ENCODE measurements at regions not wholly inside any gene's neighbourhood (a gene's known extent, or its start where the extent isn't known, plus 50 kb on each side); places are given as distances from the start of the nearest gene placed in this dataset.

DNA sequence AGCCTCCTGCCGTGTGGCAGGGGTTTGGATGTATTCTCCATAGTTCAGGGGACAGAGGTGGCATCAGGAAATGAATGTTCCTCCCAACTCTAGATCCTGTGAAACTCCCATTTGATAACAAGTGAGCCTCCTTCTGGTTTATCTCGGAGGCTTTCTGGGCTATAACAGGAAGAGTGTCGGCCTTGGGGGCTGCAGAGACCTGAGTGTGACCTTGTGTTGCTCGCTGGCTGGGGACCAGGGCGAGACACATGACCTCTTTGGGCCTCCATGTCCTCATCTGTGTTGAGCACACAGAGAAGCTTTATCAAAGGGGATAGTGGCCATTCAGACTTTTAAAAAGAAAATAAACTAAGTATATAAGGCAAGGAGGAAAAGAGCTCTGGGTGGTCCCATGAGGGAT, 78.0 kb upstream of the SMNDC1 start:
- intact Hi-C loops (cut with DNase I): no loop called here
- no peak for TF ChIP-seq POLR2A (IDR thresholded peaks at IDR 0.05)
- 77 to 82% methylated on average over 5 of the region's 5 CpGs for WGBS, 2 donors
- H3K36me3 ChIP-seq (replicated peaks in 1 of 2; ENCODE audit: insufficient read depth in 1 of 2, low read depth in 2 of 2): no peaks in the 10 kb centered on the region
- H3K9me3 ChIP-seq: no peaks in the 10 kb centered on the region
- ATAC-seq: no peak
- H3K4me3 ChIP-seq: no peak overlapping the region
- H3K4me1 ChIP-seq: no peaks in the 10 kb centered on the region
- H3K27me3 ChIP-seq: no peaks in the 10 kb centered on the region
- H3K27ac ChIP-seq: no peak overlapping the region
- no peak for DNase-seq

DNA sequence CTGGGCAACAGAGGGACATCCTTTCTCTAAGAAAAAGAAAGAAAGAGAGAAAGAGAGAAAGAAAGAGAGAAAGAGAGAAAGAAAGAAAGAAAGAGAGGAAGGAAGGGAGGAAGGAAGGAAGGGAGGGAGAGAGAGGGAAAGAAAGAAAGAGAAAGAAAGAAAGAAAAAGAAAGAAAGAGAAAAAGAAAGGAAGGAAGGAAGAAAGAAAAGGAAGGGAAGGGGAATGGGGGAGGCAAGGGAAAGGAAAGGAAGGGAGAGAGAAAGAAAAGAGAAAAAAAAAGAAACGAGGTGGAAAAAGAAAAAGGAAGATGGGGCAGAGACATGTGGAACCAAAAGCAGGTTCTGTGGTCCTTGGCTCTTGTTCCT, 82.9 kb upstream of the SMNDC1 start:
- Histone ChIP-seq H3K4me1 (peaks cover 4% of the 10 kb centered on the region), H3K27me3 (no peaks in the 10 kb centered on the region), H3K9me3 (no peaks in the 10 kb centered on the region), H3K4me3 (no peak overlapping the region), H3K36me3 (replicated peaks in 1 of 2; ENCODE audit: insufficient read depth in 1 of 2, low read depth in 2 of 2) (no peaks in the 10 kb centered on the region), H3K27ac (no peak overlapping the region)
- TF ChIP-seq POLR2A (IDR thresholded peaks at IDR 0.05) (no peak), CTCF (IDR thresholded peaks at IDR 0.05) (no peak)
- intact Hi-C loops (cut with DNase I): no loop called here
- ATAC-seq (no peak), DNase-seq (no peak)
- WGBS, 2 donors: 47 to 58% methylated on average over 1 of the region's 1 CpG

DNA sequence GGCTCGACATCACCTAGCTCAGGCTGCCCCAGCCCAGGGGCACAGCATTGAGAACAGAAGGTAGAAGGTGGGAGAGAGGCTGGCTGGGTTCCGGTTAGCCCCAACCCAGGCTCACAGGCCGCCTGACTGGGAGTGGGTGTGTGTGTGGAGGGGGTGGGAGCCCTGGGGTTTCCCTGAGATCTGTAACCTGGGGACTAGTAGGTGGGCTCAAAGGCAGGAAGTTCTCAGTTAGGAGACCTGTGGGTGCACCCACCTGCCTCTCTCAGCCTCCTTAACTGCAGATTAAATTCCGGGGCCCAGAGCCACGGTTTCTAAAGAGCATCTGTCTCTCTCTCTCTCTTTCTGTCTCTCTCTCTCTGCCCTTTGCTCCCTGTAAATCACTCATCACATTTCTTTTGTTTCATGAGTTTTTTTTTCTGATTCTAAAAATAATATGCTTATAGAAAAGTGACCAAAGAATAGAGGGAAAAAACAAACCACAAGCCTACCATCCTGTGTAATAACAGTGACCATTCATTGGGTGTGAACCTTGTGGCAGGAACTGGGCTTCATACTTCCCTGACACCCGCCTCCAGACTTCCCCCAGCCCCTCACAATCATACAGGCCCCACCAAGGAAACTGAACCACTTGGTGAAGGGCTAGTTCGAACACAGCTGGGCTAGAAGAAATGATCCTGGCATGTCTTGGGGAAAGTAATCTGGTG, 83.4 kb upstream of the SMNDC1 start:
- Histone ChIP-seq H3K27ac (no peak overlapping the region), H3K9me3 (no peaks in the 10 kb centered on the region), H3K36me3 (replicated peaks in 1 of 2; ENCODE audit: insufficient read depth in 1 of 2, low read depth in 2 of 2) (no peaks in the 10 kb centered on the region), H3K27me3 (no peaks in the 10 kb centered on the region), H3K4me1 (peaks cover 9% of the 10 kb centered on the region), H3K4me3 (no peak overlapping the region)
- TF ChIP-seq POLR2A (IDR thresholded peaks at IDR 0.05): no peak
- no peak for TF ChIP-seq CTCF (IDR thresholded peaks at IDR 0.05)
- DNase-seq (no peak), ATAC-seq (no peak)
- 60 to 61% methylated on average over 7 of the region's 7 CpGs for WGBS, 2 donors
- intact Hi-C loops (cut with DNase I): no loop called here

DNA sequence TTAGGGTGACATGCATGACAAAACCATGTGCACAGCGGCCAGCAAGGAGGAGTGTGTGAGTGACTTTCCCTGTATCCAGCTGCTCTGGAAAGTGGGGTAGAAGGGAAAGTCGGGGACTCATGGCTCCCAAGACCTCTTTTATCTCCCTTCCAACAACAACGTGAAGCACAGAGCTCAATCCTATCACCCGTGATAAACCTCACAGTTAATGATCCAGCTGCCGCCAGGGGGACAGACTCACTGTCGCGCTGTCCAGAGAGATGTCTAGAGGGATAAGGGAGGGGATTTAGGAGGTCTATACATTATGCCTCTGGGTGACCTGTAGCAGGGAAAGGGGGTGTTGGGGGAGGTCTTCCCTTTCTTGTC, 84.0 kb upstream of the SMNDC1 start:
- WGBS, 2 donors: 68 to 80% methylated on average over 7 of the region's 7 CpGs
- TF ChIP-seq CTCF (IDR thresholded peaks at IDR 0.05) (no peak), POLR2A (IDR thresholded peaks at IDR 0.05) (no peak)
- ATAC-seq (no peak), DNase-seq (no peak)
- intact Hi-C loops (cut with DNase I): no loop called here
- Histone ChIP-seq H3K4me1 (peaks cover 11% of the 10 kb centered on the region), H3K9me3 (no peaks in the 10 kb centered on the region), H3K27me3 (no peaks in the 10 kb centered on the region), H3K36me3 (replicated peaks in 1 of 2; ENCODE audit: insufficient read depth in 1 of 2, low read depth in 2 of 2) (no peaks in the 10 kb centered on the region), H3K4me3 (no peak overlapping the region), H3K27ac (no peak overlapping the region)

DNA sequence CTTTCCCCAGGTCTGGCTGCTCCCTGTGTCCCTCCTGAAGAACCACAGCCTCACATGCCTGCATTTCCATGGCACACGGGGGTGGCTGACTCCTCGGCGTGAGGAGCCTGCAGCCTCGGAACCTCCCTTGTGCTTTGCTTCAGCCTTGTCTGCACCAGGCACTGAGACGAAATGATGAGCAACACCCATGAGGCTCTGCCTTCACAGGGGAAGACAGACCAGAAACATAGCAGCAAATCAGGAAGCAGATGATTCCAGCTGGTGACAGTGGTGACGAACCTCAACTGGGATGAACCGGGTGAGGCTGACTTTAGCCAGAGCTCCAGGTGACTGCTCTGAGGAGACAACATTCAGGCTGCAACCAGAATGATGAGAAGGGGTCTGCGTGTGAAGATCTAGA, 84.5 kb upstream of the SMNDC1 start:
- 86 to 95% methylated on average over 7 to 8 of the region's 8 CpGs for WGBS, 2 donors
- H3K4me3 ChIP-seq: no peak overlapping the region
- no peak for DNase-seq
- no peak overlapping the region for H3K27ac ChIP-seq
- TF ChIP-seq CTCF (IDR thresholded peaks at IDR 0.05): no peak
- no peak for TF ChIP-seq POLR2A (IDR thresholded peaks at IDR 0.05)
- peaks cover 11% of the 10 kb centered on the region for H3K4me1 ChIP-seq
- H3K27me3 ChIP-seq: no peaks in the 10 kb centered on the region
- intact Hi-C loops (cut with DNase I): no loop called here
- no peak for ATAC-seq
- no peaks in the 10 kb centered on the region for H3K36me3 ChIP-seq (replicated peaks in 1 of 2; ENCODE audit: insufficient read depth in 1 of 2, low read depth in 2 of 2)
- no peaks in the 10 kb centered on the region for H3K9me3 ChIP-seq
